Hematopoietic multipotent progenitor cell (in vitro differentiated cells): ENCODE measurements at regions not wholly inside any gene's neighbourhood (a gene's known extent, or its start where the extent isn't known, plus 50 kb on each side); places are given as distances from the start of the nearest gene placed in this dataset.
"Not testable (repeated sequence)": the region's sequence is repeated elsewhere in the genome, so short reads cannot be mapped to it uniquely, and the experiment has no call there.

Source experiments
- DNase-seq, 3 donors: peaks; one replicate each; pipeline ENCODE4 v3.0.0-alpha.2; 2011 to 2015; ENCODE audit warnings: low read depth in 2 of 3, low spot score in 2 of 3

- DNase-seq: no peak
Observed at GRCh38 chr15:35691891-35692867, 146.2 kb upstream of the DPH6 start.

- DNase-seq: no peak
Observed at GRCh38 chr15:35693286-35693685, 147.3 kb upstream of the DPH6 start.

- DNase-seq: no peak
Observed at GRCh38 chr15:35693886-35694285, 147.9 kb upstream of the DPH6 start.

GRCh38 chr15:35695003-35695402, 149.0 kb upstream of the DPH6 start:
- no peak for DNase-seq

- no peak for DNase-seq
Observed at GRCh38 chr15:35696767-35697231, 150.8 kb upstream of the DPH6 start.

GRCh38 chr15:35697549-35698299, 151.8 kb upstream of the DPH6 start:
- DNase-seq: no peak

GRCh38 chr15:35698331-35698730, 152.4 kb upstream of the DPH6 start:
- no peak for DNase-seq

- no peak for DNase-seq
Observed at GRCh38 chr15:35698966-35699575, 153.1 kb upstream of the DPH6 start.

GRCh38 chr15:35700091-35700593, 154.2 kb upstream of the DPH6 start:
- DNase-seq: not testable (repeated sequence)

- no peak for DNase-seq
Observed at GRCh38 chr15:35701402-35702046, 155.6 kb upstream of the DPH6 start.

GRCh38 chr15:35702946-35703495, 157.1 kb upstream of the DPH6 start:
- DNase-seq: no peak

GRCh38 chr15:35705030-35705883, 159.3 kb upstream of the DPH6 start:
- no peak for DNase-seq

- no peak for DNase-seq
Observed at GRCh38 chr15:35705884-35706585, 160.1 kb upstream of the DPH6 start.

- DNase-seq: no peak
Observed at GRCh38 chr15:35712956-35713355, 167.0 kb upstream of the DPH6 start.

- DNase-seq: no peak
Observed at GRCh38 chr15:35713733-35714132, 167.8 kb upstream of the DPH6 start.

- no peak for DNase-seq
Observed at GRCh38 chr15:35717721-35718120, 171.8 kb upstream of the DPH6 start.

- DNase-seq: no peak
Observed at GRCh38 chr15:35720019-35720418, 174.1 kb upstream of the DPH6 start.

GRCh38 chr15:35720984-35721383, 175.0 kb upstream of the DPH6 start:
- DNase-seq: no peak

- no peak for DNase-seq
Observed at GRCh38 chr15:35721751-35722150, 175.8 kb upstream of the DPH6 start.
